Sigmoid colon (tissue), 6 donors: ENCODE measurements at regions not wholly inside any gene's neighbourhood (a gene's known extent, or its start where the extent isn't known, plus 50 kb on each side); places are given as distances from the start of the nearest gene placed in this dataset.
"Not testable (repeated sequence)": the region's sequence is repeated elsewhere in the genome, so short reads cannot be mapped to it uniquely, and the experiment has no call there.

Experiments used
- DNase-seq: peaks from one replicate; pipeline ENCODE4 v3.0.0-alpha.2; 2019
- H3K27ac ChIP-seq, 4 donors: fragments of 200-600 bp; sonication (generic); one replicate each; pipeline ENCODE4 v1.5.1; 2016 to 2019; ENCODE audit warnings: mild to moderate bottlenecking in 1 of 4
- H3K27me3 ChIP-seq, 3 donors: fragments of 200-600 bp; sonication (generic); one replicate each; pipeline ENCODE4 v1.5.1; 2019; ENCODE audit warnings: mild to moderate bottlenecking in 1 of 3
- H3K36me3 ChIP-seq, 4 donors: fragments of 200-600 bp; sonication (generic); one replicate each; pipeline ENCODE4 v1.5.1; 2016 to 2019
- H3K4me1 ChIP-seq, 4 donors: fragments of 200-600 bp; sonication (generic); one replicate each; pipeline ENCODE4 v1.5.1; 2017 to 2019
- H3K4me3 ChIP-seq, 4 donors: fragments of 200-600 bp; sonication (generic); one replicate each; pipeline ENCODE4 v1.5.1; 2017 to 2019; ENCODE audit warnings: mild to moderate bottlenecking in 2 of 4, moderate library complexity in 1 of 4
- H3K9me3 ChIP-seq, 4 donors: fragments of 200-600 bp in 3 of 4; sonication (generic) in 3 of 4; one replicate each; pipeline versions ENCODE4 v1.5.1 to v1.6.1; 2013 to 2019
- EP300 ChIP-seq, 4 donors: sonication (generic); formaldehyde crosslinking; IDR thresholded peaks; one replicate each; pipeline ENCODE4 v1.6.1; 2017; ENCODE audit warnings: antibody characterized with exemption in 4 of 4
- POLR2A ChIP-seq, 2 donors: fragments of 450-650 bp; IDR thresholded peaks; one replicate each; pipeline ENCODE4 v1.6.1; 2016; ENCODE audit warnings: antibody characterized with exemption in 2 of 2, mild to moderate bottlenecking in 2 of 2, moderate library complexity in 2 of 2
- POLR2AphosphoS5 ChIP-seq, 4 donors: sonication (generic); formaldehyde crosslinking; IDR thresholded peaks; one replicate each; pipeline ENCODE4 v1.6.1; 2017; ENCODE audit warnings: antibody characterized with exemption in 4 of 4
- WGBS, 2 donors: extraction: QIAGEN DNeasy Blood & Tissue Kit; methylation state at CpG; one replicate each; pipeline ENCODE4 v1.1.7; 2013; 5-methylcytosine and 5-hydroxymethylcytosine counted together
- intact Hi-C: fragments of 100-400 bp; cut with DNase I; formaldehyde crosslinking; loops from one replicate; pipeline ENCODE4 v1.15.1; 2023
- TF ChIP-seq, protein P1 (sequence below), 4 experiments: fragments of 450-650 bp in 3 of 4; fragments of 200-600 bp in 1 of 4; IDR thresholded peaks; one replicate each; pipeline ENCODE4 v1.5.1; 2016 to 2019; ENCODE audit warnings: antibody characterized with exemption in 4 of 4, mild to moderate bottlenecking in 3 of 4, moderate library complexity in 2 of 4
- donor health status: healthy with polysubstance abuse.
- donor health status: healthy.

DNA sequence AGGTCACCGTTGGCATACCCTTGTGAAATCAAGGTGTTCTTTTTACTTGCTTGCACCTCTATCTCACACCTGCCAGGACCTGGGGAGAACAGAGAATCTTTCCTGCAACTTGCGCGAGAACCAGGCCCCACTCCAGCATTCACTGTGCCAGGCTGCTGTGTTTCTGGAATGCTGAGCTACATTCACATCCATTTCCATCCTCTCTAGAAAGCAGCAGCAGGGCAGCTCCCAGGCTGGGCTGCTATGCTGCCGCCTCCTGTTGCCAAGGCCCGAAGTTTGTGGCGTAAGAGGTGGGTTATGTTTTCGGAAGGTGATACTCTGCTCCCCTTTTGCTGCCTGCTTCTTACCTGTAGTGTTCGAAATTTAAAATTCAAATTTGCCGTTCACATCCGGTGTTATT, 464.1 kb downstream of the KLF5 start:
- no peak overlapping the region for H3K4me3 ChIP-seq
- intact Hi-C loops = no loop called here
- H3K4me1 ChIP-seq = peaks cover 0 to 9% (median 3%) of the 10 kb centered on the region in 4 donors
- 94 to 96% methylated on average over 10 of the region's 10 CpGs for WGBS, 2 donors
- no peak for DNase-seq
- H3K27me3 ChIP-seq = no peaks in the 10 kb centered on the region
- no peaks in the 10 kb centered on the region for H3K9me3 ChIP-seq
- H3K36me3 ChIP-seq = no peaks in the 10 kb centered on the region
- no peak overlapping the region for H3K27ac ChIP-seq
- TF ChIP-seq, protein P1, sequence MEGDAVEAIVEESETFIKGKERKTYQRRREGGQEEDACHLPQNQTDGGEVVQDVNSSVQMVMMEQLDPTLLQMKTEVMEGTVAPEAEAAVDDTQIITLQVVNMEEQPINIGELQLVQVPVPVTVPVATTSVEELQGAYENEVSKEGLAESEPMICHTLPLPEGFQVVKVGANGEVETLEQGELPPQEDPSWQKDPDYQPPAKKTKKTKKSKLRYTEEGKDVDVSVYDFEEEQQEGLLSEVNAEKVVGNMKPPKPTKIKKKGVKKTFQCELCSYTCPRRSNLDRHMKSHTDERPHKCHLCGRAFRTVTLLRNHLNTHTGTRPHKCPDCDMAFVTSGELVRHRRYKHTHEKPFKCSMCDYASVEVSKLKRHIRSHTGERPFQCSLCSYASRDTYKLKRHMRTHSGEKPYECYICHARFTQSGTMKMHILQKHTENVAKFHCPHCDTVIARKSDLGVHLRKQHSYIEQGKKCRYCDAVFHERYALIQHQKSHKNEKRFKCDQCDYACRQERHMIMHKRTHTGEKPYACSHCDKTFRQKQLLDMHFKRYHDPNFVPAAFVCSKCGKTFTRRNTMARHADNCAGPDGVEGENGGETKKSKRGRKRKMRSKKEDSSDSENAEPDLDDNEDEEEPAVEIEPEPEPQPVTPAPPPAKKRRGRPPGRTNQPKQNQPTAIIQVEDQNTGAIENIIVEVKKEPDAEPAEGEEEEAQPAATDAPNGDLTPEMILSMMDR (IDR thresholded peaks at IDR 0.05) = no peak
- no peak for TF ChIP-seq POLR2AphosphoS5 (IDR thresholded peaks at IDR 0.05)
- no peak for TF ChIP-seq EP300 (IDR thresholded peaks at IDR 0.05)
- TF ChIP-seq POLR2A (IDR thresholded peaks at IDR 0.05) = no peak

DNA sequence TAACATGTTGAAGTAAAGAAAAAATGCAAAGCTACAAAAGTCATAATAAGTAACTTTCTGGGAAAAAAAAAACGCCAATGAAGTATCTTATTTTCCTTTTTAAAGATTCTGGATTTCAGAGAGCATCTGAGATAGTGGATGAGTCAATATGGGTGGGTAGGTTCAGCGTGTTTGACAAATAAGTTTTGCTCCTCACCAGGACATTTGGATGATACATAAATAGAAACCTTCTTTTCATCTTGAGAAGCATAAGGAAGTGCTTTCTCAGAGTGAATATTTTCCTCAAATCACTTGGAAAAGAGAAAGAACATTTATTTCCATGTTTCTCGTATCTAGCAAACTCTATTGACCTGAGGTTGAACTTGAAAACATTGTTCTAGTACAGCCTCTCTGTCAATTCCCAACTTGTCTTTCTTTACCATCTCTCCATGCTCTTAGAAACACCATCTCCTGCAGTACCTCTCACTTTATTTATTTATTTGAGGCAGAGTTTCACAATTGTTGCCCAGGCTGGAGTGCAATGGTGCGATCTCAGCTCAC, 463.2 kb downstream of the KLF5 start:
- Histone ChIP-seq H3K9me3 (no peaks in the 10 kb centered on the region), H3K36me3 (no peaks in the 10 kb centered on the region), H3K4me1 (peaks cover 0 to 9% (median 3%) of the 10 kb centered on the region in 4 donors), H3K27me3 (no peaks in the 10 kb centered on the region), H3K4me3 (no peak overlapping the region), H3K27ac (no peak overlapping the region)
- no peak for DNase-seq
- intact Hi-C loops = no loop called here
- TF ChIP-seq EP300 (IDR thresholded peaks at IDR 0.05) (no peak), POLR2A (IDR thresholded peaks at IDR 0.05) (no peak), POLR2AphosphoS5 (IDR thresholded peaks at IDR 0.05) (no peak)
- TF ChIP-seq, protein P1 (IDR thresholded peaks at IDR 0.05) = no peak
- WGBS, 2 donors = 79% methylated on average over 4 of the region's 4 CpGs

DNA sequence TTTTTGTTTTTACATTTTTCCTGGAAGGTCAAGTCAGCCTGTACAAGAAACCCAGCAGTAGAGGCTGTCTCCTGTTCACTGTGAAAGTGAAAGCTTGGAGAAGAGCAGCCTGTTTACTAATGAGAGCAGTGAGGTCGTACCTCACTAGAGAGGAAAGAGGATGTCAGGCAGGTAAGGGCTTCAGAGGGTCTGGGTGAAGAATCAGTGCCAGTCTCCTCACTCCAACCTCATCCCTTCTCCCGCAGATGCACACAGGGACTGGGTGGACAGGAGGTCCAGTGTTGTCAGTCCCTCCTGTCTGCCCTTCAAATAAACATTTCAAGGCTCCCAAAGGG, 462.5 kb downstream of the KLF5 start:
- Histone ChIP-seq H3K9me3 (no peaks in the 10 kb centered on the region), H3K36me3 (no peaks in the 10 kb centered on the region), H3K27ac (no peak overlapping the region), H3K4me1 (peaks cover 0 to 9% (median 3%) of the 10 kb centered on the region in 4 donors), H3K27me3 (no peaks in the 10 kb centered on the region), H3K4me3 (no peak overlapping the region)
- intact Hi-C loops = no loop called here
- 26 to 36% methylated on average over 2 of the region's 2 CpGs for WGBS, 2 donors
- TF ChIP-seq POLR2AphosphoS5 (IDR thresholded peaks at IDR 0.05) = no peak
- no peak for TF ChIP-seq POLR2A (IDR thresholded peaks at IDR 0.05)
- TF ChIP-seq EP300 (IDR thresholded peaks at IDR 0.05) = no peak
- TF ChIP-seq, protein P1 (IDR thresholded peaks at IDR 0.05) = no peak
- DNase-seq = no peak

DNA sequence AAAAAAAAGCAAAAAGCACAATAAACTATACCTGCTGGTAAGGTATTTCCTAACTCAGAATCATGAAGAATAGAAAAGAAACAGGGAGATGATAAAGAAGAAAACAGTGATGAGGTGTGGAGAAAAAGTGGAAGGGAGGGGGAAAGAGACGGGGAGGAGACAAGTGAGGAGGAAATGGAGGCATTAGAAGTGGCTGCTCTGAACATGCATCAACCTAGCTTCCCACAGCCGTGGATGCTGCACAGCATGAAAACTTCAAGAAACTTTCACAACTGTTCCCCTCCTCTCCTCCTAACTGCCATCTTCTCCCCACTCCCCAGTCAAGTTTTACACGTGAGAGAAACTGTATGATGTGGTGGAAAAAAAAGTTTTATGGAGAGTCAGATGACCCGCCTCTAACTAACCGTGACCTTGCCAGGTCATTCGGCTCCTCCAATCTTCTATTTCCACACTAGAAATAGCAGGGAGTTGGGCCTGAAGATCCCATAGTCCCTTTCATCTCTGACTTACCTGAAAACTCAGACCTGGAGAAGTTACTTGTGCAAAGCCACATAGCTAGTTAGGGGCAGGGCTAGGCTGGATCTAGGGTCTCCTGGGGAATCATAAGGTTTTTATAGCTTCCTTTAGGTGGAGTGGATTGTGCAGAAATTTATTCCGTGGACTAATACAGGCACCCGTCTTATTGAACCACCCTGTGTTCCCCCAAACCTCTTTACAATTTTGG, 461.9 kb downstream of the KLF5 start:
- no peaks in the 10 kb centered on the region for H3K9me3 ChIP-seq
- no peak for DNase-seq
- H3K27ac ChIP-seq = no peak overlapping the region
- 50 to 61% methylated on average over 8 of the region's 8 CpGs for WGBS, 2 donors
- H3K4me3 ChIP-seq = no peak overlapping the region
- no peaks in the 10 kb centered on the region for H3K27me3 ChIP-seq
- intact Hi-C loops = no loop called here
- peaks cover 0 to 9% (median 3%) of the 10 kb centered on the region in 4 donors for H3K4me1 ChIP-seq
- no peaks in the 10 kb centered on the region for H3K36me3 ChIP-seq
- TF ChIP-seq POLR2A (IDR thresholded peaks at IDR 0.05) (no peak), POLR2AphosphoS5 (IDR thresholded peaks at IDR 0.05) (no peak), EP300 (IDR thresholded peaks at IDR 0.05) (no peak)
- TF ChIP-seq, protein P1 (IDR thresholded peaks at IDR 0.05) = no peak

DNA sequence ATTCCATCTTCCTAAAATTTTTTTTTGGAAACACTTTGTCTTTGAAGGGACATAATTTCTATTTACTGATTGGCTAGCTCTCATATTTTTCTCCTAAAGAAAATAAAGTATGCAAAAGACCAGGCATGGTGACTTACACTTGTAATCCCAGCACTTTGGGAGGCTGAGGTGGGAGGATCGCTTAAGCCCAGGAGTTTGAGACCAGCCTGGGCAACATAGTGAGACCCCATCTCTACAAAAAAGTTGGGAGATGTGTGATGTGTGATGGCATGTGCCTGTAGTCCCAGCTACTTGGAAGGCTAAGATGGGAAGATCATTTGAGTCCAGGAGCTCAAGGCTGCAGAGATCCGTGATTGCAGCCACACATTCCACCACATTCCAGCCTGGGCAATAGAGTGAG, 461.3 kb downstream of the KLF5 start:
- intact Hi-C loops, H3K27me3 ChIP-seq, H3K9me3 ChIP-seq, H3K36me3 ChIP-seq, DNase-seq, H3K4me3 ChIP-seq, H3K27ac ChIP-seq, H3K4me1 ChIP-seq: not testable (repeated sequence)
- 86 to 88% methylated on average over 2 of the region's 2 CpGs for WGBS, 2 donors
